ENCODE measurements at regions not wholly inside any gene's neighbourhood (a gene's known extent, or its start where the extent isn't known, plus 50 kb on each side); places are given as distances from the start of the nearest gene placed in this dataset.

DNA sequence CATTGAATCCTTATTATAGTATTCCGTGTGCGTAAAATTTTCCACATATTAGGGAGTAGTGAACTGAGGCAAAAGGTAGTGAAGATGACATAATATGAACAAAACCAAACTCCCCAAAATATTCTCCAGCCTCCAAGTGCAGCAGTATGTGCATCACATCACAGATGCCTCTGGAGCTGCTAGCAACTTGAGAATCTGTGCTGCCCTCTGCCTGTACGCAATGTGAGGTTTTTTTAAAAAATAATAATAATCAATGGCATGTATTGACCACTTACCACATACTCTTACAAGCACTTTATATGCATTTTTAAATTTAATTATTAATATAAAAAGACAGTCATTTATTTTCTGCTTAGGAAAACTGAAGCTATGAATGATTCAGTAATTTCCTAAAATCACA, 583.0 kb upstream of the SPRY2 start:
- ChIA-PET POLR2A (interaction anchor here (1.5 kb wide), 1 partner anchor 18 kb away, joined by 4 read pairs; no protein-coding TSS in a partner anchor), CTCF (ENCODE audit: unreplicated experiment) (no interaction called here)
- Histone ChIP-seq H2AFZ (ENCODE audit: low read length) (no peak overlapping the region), H3K4me1 (ENCODE audit: insufficient read depth, low read length, poor library complexity, severe bottlenecking) (no peaks in the 10 kb centered on the region), H3K4me2 (ENCODE audit: low read length) (no peak overlapping the region), H3K27ac (ENCODE audit: low read depth, low read length, poor library complexity, severe bottlenecking) (no peak overlapping the region), H3K9me2 (ENCODE audit: insufficient read depth, low read length) (no peaks in the 10 kb centered on the region), H3K36me3 (ENCODE audit: insufficient read depth, low read length) (no peaks in the 10 kb centered on the region), H3K79me2 (ENCODE audit: insufficient read depth, low read depth, low read length) (no peaks in the 10 kb centered on the region), H3K9me3 (ENCODE audit: low read length) (no peaks in the 10 kb centered on the region; the same call in 1 of the 2 replicates), H4K20me1 (ENCODE audit: insufficient read depth, low read length) (no peaks in the 10 kb centered on the region), H3K4me3 (ENCODE audit: low read depth, low read length, poor library complexity, severe bottlenecking) (no peak overlapping the region)
- intact Hi-C loops (cut with micrococcal nuclease; ENCODE audit: unreplicated experiment) = no loop called here
- no TSS peak for BruUV-seq (replicated peaks)
- TF ChIP-seq EZH2phosphoT487 (IDR thresholded peaks at IDR 0.05; ENCODE audit: borderline replicate concordance, low read depth, low read length) = no peak
- TF ChIP-seq CTCF (conservative IDR thresholded peaks at IDR 0.05; ENCODE audit: low read length) = no peak
- no peak for DNase-seq (ENCODE audit: low spot score)

DNA sequence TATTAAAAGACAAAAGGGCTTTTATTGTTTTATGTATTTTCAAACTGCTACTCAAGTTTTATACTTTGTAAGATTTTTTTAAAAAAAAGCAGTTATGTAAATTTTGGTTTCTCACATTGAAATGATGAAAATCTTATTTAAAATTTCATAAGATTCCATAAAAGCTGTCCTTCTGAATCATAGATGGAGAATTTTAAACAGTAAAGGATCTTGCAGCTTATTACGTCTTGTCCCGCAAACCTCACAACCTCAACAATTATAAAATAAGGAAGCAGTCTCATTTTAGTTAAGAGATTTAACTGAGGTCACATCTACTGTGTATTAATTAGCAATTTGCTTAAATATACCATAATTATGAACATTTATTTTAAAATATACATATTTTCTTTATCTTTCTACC, 581.0 kb upstream of the SPRY2 start:
- Histone ChIP-seq H4K20me1 (ENCODE audit: insufficient read depth, low read length) (no peaks in the 10 kb centered on the region), H3K9me2 (ENCODE audit: insufficient read depth, low read length) (no peaks in the 10 kb centered on the region), H3K79me2 (ENCODE audit: insufficient read depth, low read depth, low read length) (no peaks in the 10 kb centered on the region), H2AFZ (ENCODE audit: low read length) (no peak overlapping the region), H3K27ac (ENCODE audit: low read depth, low read length, poor library complexity, severe bottlenecking) (no peak overlapping the region), H3K9me3 (ENCODE audit: low read length) (no peaks in the 10 kb centered on the region; the same call in 1 of the 2 replicates), H3K4me1 (ENCODE audit: insufficient read depth, low read length, poor library complexity, severe bottlenecking) (no peaks in the 10 kb centered on the region), H3K36me3 (ENCODE audit: insufficient read depth, low read length) (no peaks in the 10 kb centered on the region), H3K4me2 (ENCODE audit: low read length) (no peak overlapping the region), H3K4me3 (ENCODE audit: low read depth, low read length, poor library complexity, severe bottlenecking) (no peak overlapping the region)
- DNase-seq (ENCODE audit: low spot score) = no peak
- TF ChIP-seq EZH2phosphoT487 (IDR thresholded peaks at IDR 0.05; ENCODE audit: borderline replicate concordance, low read depth, low read length) (no peak), CTCF (conservative IDR thresholded peaks at IDR 0.05; ENCODE audit: low read length) (no peak)
- ChIA-PET POLR2A (no interaction called here), CTCF (ENCODE audit: unreplicated experiment) (no interaction called here)
- intact Hi-C loops (cut with micrococcal nuclease; ENCODE audit: unreplicated experiment) = no loop called here
- no TSS peak for BruUV-seq (replicated peaks)

DNA sequence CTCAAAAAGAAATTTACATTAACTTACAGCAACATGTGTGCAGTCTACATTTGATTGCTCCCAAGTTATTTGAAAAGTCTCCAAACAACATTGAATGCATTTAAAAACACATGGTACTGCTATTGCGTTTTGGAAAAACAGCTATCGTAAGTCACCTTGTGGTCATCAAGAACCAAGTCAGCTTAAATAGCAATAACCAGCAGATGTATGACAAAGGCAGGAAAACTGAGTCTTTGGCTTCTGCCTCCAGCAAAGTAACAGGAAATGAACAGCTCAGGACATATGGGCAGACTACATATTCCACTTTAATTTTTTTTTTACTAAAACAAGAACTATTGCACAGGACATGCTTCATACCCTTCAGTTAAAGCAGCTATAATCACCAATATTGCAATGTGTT, 580.6 kb upstream of the SPRY2 start:
- CTCF ChIA-PET (ENCODE audit: unreplicated experiment) = no interaction called here
- no peak overlapping the region for H3K27ac ChIP-seq (ENCODE audit: low read depth, low read length, poor library complexity, severe bottlenecking)
- intact Hi-C loops (cut with micrococcal nuclease; ENCODE audit: unreplicated experiment) = no loop called here
- H3K36me3 ChIP-seq (ENCODE audit: insufficient read depth, low read length) = no peaks in the 10 kb centered on the region
- no TSS peak for BruUV-seq (replicated peaks)
- no peak overlapping the region for H3K4me2 ChIP-seq (ENCODE audit: low read length)
- POLR2A ChIA-PET = no interaction called here
- no peaks in the 10 kb centered on the region for H3K9me2 ChIP-seq (ENCODE audit: insufficient read depth, low read length)
- no peak for DNase-seq (ENCODE audit: low spot score)
- H3K79me2 ChIP-seq (ENCODE audit: insufficient read depth, low read depth, low read length) = no peaks in the 10 kb centered on the region
- no peaks in the 10 kb centered on the region for H3K4me1 ChIP-seq (ENCODE audit: insufficient read depth, low read length, poor library complexity, severe bottlenecking)
- no peak overlapping the region for H2AFZ ChIP-seq (ENCODE audit: low read length)
- H3K4me3 ChIP-seq (ENCODE audit: low read depth, low read length, poor library complexity, severe bottlenecking) = no peak overlapping the region
- no peaks in the 10 kb centered on the region; the same call in 1 of the 2 replicates for H3K9me3 ChIP-seq (ENCODE audit: low read length)
- no peaks in the 10 kb centered on the region for H4K20me1 ChIP-seq (ENCODE audit: insufficient read depth, low read length)
- no peak for TF ChIP-seq EZH2phosphoT487 (IDR thresholded peaks at IDR 0.05; ENCODE audit: borderline replicate concordance, low read depth, low read length)
- TF ChIP-seq CTCF (conservative IDR thresholded peaks at IDR 0.05; ENCODE audit: low read length) = no peak
